PC-9 (cell line): ENCODE measurements at regions not wholly inside any gene's neighbourhood (a gene's known extent, or its start where the extent isn't known, plus 50 kb on each side); places are given as distances from the start of the nearest gene placed in this dataset.

ENCODE experiments used
- BruUV-seq: library from RNA; stranded (reverse); fragments of 400-500 nt; replicated peaks from 2 replicates; lab custom pipeline; 2021; lab: Mats Ljungman, UMichigan
- CTCF ChIA-PET: fragments of 300-600 bp; sonication (Branson Sonifier 250); formaldehyde crosslinking; loops from one replicate; lab custom pipeline; 2022; ENCODE audit warnings: antibody characterized with exemption; lab: Charles Lee
- POLR2A ChIA-PET: fragments of 300-600 bp; sonication (Branson Sonifier 250); formaldehyde crosslinking; loops from one replicate; lab custom pipeline; 2022; ENCODE audit warnings: antibody characterized with exemption; ENCODE audit not compliant: unreplicated experiment; lab: Charles Lee
- DNase-seq, 2 experiments: peaks; one replicate each; pipeline versions ENCODE4 v3.0.0 to v3.0.0-alpha.2; 2015 to 2022; ENCODE audit warnings: mixed read lengths in 1 of 2
- H2AFZ ChIP-seq: fragments of 200-600 bp; sonication (generic); 2 replicates; pipeline ENCODE4 v1.8.1; 2017; ENCODE audit warnings: antibody characterized with exemption
- H3F3A ChIP-seq: fragments of 200-600 bp; sonication (generic); 2 replicates; pipeline ENCODE4 v1.8.1; 2017; ENCODE audit warnings: antibody characterized with exemption, mild to moderate bottlenecking, low read depth; ENCODE audit not compliant: insufficient read depth
- H3K27ac ChIP-seq: fragments of 200-600 bp; sonication (generic); 2 replicates; pipeline ENCODE4 v1.6.1; 2016; ENCODE audit warnings: mixed run types
- H3K27me3 ChIP-seq: fragments of 200-600 bp; sonication (generic); 2 replicates; pipeline ENCODE4 v1.6.1; 2016; ENCODE audit warnings: low read depth, mixed run types; ENCODE audit not compliant: insufficient read depth
- H3K36me3 ChIP-seq: fragments of 200-600 bp; sonication (generic); 2 replicates; pipeline ENCODE4 v1.6.1; 2016; ENCODE audit warnings: low read depth, mixed run types
- H3K4me1 ChIP-seq: fragments of 200-600 bp; sonication (generic); replicated peaks from 2 replicates; pipeline ENCODE4 v1.6.1; 2016; ENCODE audit warnings: mixed run types; ENCODE audit not compliant: insufficient read depth
- H3K4me2 ChIP-seq: fragments of 200-600 bp; sonication (generic); 2 replicates; pipeline ENCODE4 v1.6.1; 2017; ENCODE audit warnings: mixed run types
- H3K4me3 ChIP-seq: fragments of 200-600 bp; sonication (generic); 2 replicates; pipeline ENCODE4 v1.6.1; 2016; ENCODE audit warnings: mixed run types
- H3K79me2 ChIP-seq: fragments of 200-600 bp; sonication (generic); 2 replicates; pipeline ENCODE4 v1.6.1; 2017; ENCODE audit warnings: low read depth, mixed run types
- H3K9me2 ChIP-seq: fragments of 200-600 bp; sonication (generic); 2 replicates; pipeline ENCODE4 v1.8.1; 2017; ENCODE audit warnings: mild to moderate bottlenecking; ENCODE audit not compliant: insufficient read depth
- H3K9me3 ChIP-seq: fragments of 200-600 bp; sonication (generic); 2 replicates; pipeline ENCODE4 v1.8.1; 2016; ENCODE audit warnings: low read depth; ENCODE audit not compliant: insufficient read depth
- H4K20me1 ChIP-seq: fragments of 200-600 bp; sonication (generic); 2 replicates; pipeline ENCODE4 v1.8.1; 2017; ENCODE audit not compliant: insufficient read depth
- EZH2 ChIP-seq: fragments of 200-600 bp; sonication (generic); IDR thresholded peaks from 2 replicates; pipeline ENCODE4 v1.8.0; 2017; ENCODE audit warnings: antibody characterized with exemption, low read depth
- intact Hi-C: fragments of 100-400 bp; cut with micrococcal nuclease; formaldehyde crosslinking; loops from one replicate; pipeline ENCODE4 v1.10.0; 2022; ENCODE audit not compliant: unreplicated experiment
- TF ChIP-seq, protein P1 (sequence below): fragments of 200-600 bp; sonication (generic); conservative IDR thresholded peaks from 2 replicates; pipeline ENCODE4 v1.6.1; 2017; ENCODE audit warnings: mixed run types, antibody characterized with exemption, mild to moderate bottlenecking, moderate library complexity

DNA sequence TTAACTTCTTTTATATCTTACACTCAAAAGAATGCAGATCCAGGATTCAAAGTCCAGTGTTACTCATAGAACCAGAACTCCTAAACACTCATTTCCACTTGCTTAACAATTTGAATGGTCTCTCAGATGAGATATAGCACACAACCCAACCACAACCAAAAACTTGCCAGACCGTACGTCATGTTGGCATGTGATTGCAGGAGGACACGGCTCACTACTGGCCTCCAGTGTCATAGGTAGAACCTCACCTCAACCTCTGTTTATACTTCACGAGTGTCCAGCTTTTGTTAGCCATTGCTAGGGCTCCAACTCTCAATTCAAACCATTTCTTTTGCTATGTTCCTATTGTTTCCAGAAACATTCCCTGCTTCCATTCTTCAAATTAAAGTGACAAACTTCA lies 58.5 kb upstream of the PDGFD start:
- no peaks in the 10 kb centered on the region for H3K36me3 ChIP-seq
- CTCF ChIA-PET = no interaction called here
- no peak overlapping the region for H3K27ac ChIP-seq
- H3K4me3 ChIP-seq = no peak overlapping the region
- H3K4me2 ChIP-seq = no peak overlapping the region
- no TSS peak for BruUV-seq
- H3F3A ChIP-seq = no peaks in the 10 kb centered on the region
- H3K27me3 ChIP-seq = no peaks in the 10 kb centered on the region
- H4K20me1 ChIP-seq = no peaks in the 10 kb centered on the region
- intact Hi-C loops = no loop called here
- no peak overlapping the region for H2AFZ ChIP-seq
- H3K9me2 ChIP-seq = no peaks in the 10 kb centered on the region
- no peak for DNase-seq
- H3K4me1 ChIP-seq = no peaks in the 10 kb centered on the region
- H3K9me3 ChIP-seq = no peaks in the 10 kb centered on the region
- POLR2A ChIA-PET = no interaction called here
- H3K79me2 ChIP-seq = no peaks in the 10 kb centered on the region
- no peak for TF ChIP-seq EZH2
- TF ChIP-seq, protein P1, sequence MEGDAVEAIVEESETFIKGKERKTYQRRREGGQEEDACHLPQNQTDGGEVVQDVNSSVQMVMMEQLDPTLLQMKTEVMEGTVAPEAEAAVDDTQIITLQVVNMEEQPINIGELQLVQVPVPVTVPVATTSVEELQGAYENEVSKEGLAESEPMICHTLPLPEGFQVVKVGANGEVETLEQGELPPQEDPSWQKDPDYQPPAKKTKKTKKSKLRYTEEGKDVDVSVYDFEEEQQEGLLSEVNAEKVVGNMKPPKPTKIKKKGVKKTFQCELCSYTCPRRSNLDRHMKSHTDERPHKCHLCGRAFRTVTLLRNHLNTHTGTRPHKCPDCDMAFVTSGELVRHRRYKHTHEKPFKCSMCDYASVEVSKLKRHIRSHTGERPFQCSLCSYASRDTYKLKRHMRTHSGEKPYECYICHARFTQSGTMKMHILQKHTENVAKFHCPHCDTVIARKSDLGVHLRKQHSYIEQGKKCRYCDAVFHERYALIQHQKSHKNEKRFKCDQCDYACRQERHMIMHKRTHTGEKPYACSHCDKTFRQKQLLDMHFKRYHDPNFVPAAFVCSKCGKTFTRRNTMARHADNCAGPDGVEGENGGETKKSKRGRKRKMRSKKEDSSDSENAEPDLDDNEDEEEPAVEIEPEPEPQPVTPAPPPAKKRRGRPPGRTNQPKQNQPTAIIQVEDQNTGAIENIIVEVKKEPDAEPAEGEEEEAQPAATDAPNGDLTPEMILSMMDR = no peak

DNA sequence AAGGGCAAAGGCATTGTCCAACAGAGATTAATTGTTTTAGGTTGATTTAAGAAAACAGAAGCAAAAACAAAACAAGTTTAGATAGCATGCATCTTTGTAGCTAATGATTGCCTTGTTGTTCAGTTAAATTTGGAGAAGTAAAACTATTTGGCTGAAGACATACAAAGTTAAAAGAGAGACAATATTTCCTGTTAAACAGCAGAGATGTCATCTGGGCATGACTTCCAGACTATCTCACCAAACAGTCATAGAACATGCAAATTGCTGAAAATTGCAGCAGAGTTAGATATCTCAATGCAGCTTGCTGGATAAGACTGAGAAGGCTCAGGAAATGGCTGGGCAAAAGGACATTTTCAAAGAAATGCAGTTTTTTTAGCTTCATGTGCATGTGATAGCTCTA lies 57.5 kb upstream of the PDGFD start:
- no peaks in the 10 kb centered on the region for H3K27me3 ChIP-seq
- H4K20me1 ChIP-seq = no peaks in the 10 kb centered on the region
- H3K9me3 ChIP-seq = 0 out of 2 replicates have a peak, but pooled peaks cover 4% of the 10 kb centered on the region
- no peaks in the 10 kb centered on the region for H3K4me1 ChIP-seq
- no TSS peak for BruUV-seq
- no peaks in the 10 kb centered on the region for H3K79me2 ChIP-seq
- ChIA-PET POLR2A (no interaction called here), CTCF (no interaction called here)
- no peaks in the 10 kb centered on the region for H3F3A ChIP-seq
- no peaks in the 10 kb centered on the region for H3K9me2 ChIP-seq
- no peaks in the 10 kb centered on the region for H3K36me3 ChIP-seq
- H3K4me2 ChIP-seq = no peak overlapping the region
- TF ChIP-seq, protein P1 = no peak
- no peak for TF ChIP-seq EZH2
- no peak overlapping the region for H3K27ac ChIP-seq
- H2AFZ ChIP-seq = no peak overlapping the region
- H3K4me3 ChIP-seq = no peak overlapping the region
- DNase-seq = no peak
- intact Hi-C loops = no loop called here

GRCh38 chr11:104219096-104219495 lies 55.1 kb upstream of the PDGFD start:
- no peak for DNase-seq
- no TSS peak for BruUV-seq
- CTCF ChIA-PET = no interaction called here

More at GRCh38 chr11:104219096-104219495, 55.1 kb upstream of the PDGFD start:
- no peaks in the 10 kb centered on the region for H3K27me3 ChIP-seq
- intact Hi-C loops = no loop called here
- no peaks in the 10 kb centered on the region for H4K20me1 ChIP-seq
- no peaks in the 10 kb centered on the region for H3K79me2 ChIP-seq
- no peaks in the 10 kb centered on the region for H3K36me3 ChIP-seq
- no peak overlapping the region for H3K4me3 ChIP-seq
- POLR2A ChIA-PET = no interaction called here
- H3K9me2 ChIP-seq = no peaks in the 10 kb centered on the region
- H3K4me2 ChIP-seq = no peak overlapping the region
- H3K9me3 ChIP-seq = peaks cover 9% of the 10 kb centered on the region; the same call in 1 of the 2 replicates
- no peak overlapping the region for H2AFZ ChIP-seq
- TF ChIP-seq, protein P1 = no peak
- no peak for TF ChIP-seq EZH2
- H3K4me1 ChIP-seq = no peaks in the 10 kb centered on the region
- H3F3A ChIP-seq = no peaks in the 10 kb centered on the region
- H3K27ac ChIP-seq = no peak overlapping the region
